HEK293T (cell line): ENCODE measurements at regions not wholly inside any gene's neighbourhood (a gene's known extent, or its start where the extent isn't known, plus 50 kb on each side); places are given as distances from the start of the nearest gene placed in this dataset.

Experiments used
- CTCF ChIA-PET: fragments of 350-600 bp; formaldehyde crosslinking; extraction: SDS; loops from one replicate; lab custom pipeline; 2021; ENCODE audit warnings: antibody characterized with exemption, inconsistent platforms; lab: Yijun Ruan, JAX
- POLR2A ChIA-PET: fragments of 350-600 bp; formaldehyde crosslinking; extraction: SDS; loops from one replicate; lab custom pipeline; 2020; ENCODE audit warnings: antibody characterized with exemption, inconsistent platforms; lab: Yijun Ruan, JAX
- DNase-seq: peaks from one replicate; pipeline ENCODE4 v3.0.0; 2012; ENCODE audit warnings: mixed read lengths; ENCODE audit errors: extremely low spot score
- ARNT ChIP-seq: fragments of 450-650 bp; IDR thresholded peaks from 2 replicates; pipeline ENCODE4 v1.6.1; 2017; ENCODE audit warnings: mild to moderate bottlenecking
- BHLHE40 ChIP-seq: fragments of 450-650 bp; IDR thresholded peaks from 2 replicates; pipeline ENCODE4 v1.6.1; 2016; ENCODE audit warnings: mild to moderate bottlenecking, moderate library complexity, borderline replicate concordance
- CTBP1 ChIP-seq: fragments of 450-650 bp; IDR thresholded peaks from 2 replicates; pipeline ENCODE4 v1.6.1; 2016; ENCODE audit warnings: borderline replicate concordance
- ELF4 ChIP-seq: fragments of 450-650 bp; IDR thresholded peaks from 2 replicates; pipeline ENCODE4 v1.6.1; 2017; ENCODE audit warnings: antibody characterized with exemption
- FOXA1 ChIP-seq: fragments of 450-650 bp; IDR thresholded peaks from 2 replicates; pipeline ENCODE4 v1.6.1; 2016; ENCODE audit warnings: mild to moderate bottlenecking
- FOXK2 ChIP-seq: fragments of 450-650 bp; IDR thresholded peaks from 2 replicates; pipeline ENCODE4 v1.6.1; 2016; ENCODE audit warnings: mild to moderate bottlenecking
- FOXM1 ChIP-seq: fragments of 450-650 bp; IDR thresholded peaks from 2 replicates; pipeline ENCODE4 v1.6.1; 2017; ENCODE audit warnings: mild to moderate bottlenecking, borderline replicate concordance
- HDGF ChIP-seq: fragments of 450-650 bp; IDR thresholded peaks from 2 replicates; pipeline ENCODE4 v1.6.1; 2017; ENCODE audit warnings: antibody characterized with exemption, borderline replicate concordance
- L3MBTL2 ChIP-seq: fragments of 450-650 bp; conservative IDR thresholded peaks from 2 replicates; pipeline ENCODE4 v1.6.1; 2016; ENCODE audit warnings: mild to moderate bottlenecking
- LEF1 ChIP-seq: fragments of 450-650 bp; IDR thresholded peaks from 2 replicates; pipeline ENCODE4 v1.6.1; 2017; ENCODE audit warnings: mild to moderate bottlenecking, borderline replicate concordance
- NFRKB ChIP-seq: fragments of 450-650 bp; IDR thresholded peaks from 2 replicates; pipeline ENCODE4 v1.6.1; 2016; ENCODE audit warnings: mild to moderate bottlenecking, moderate library complexity
- PKNOX1 ChIP-seq: fragments of 450-650 bp; IDR thresholded peaks from 2 replicates; pipeline ENCODE4 v1.6.1; 2016
- SP1 ChIP-seq: fragments of 450-650 bp; IDR thresholded peaks from 2 replicates; pipeline ENCODE4 v1.6.1; 2017
- SUZ12 ChIP-seq: fragments of 450-650 bp; IDR thresholded peaks from 2 replicates; pipeline ENCODE4 v1.6.1; 2016; ENCODE audit warnings: mild to moderate bottlenecking
- TARDBP ChIP-seq: fragments of 450-650 bp; IDR thresholded peaks from 2 replicates; pipeline ENCODE4 v1.6.1; 2016
- ZNF384 ChIP-seq: fragments of 450-650 bp; IDR thresholded peaks from 2 replicates; pipeline ENCODE4 v1.6.1; 2016

GRCh38 chr7:124267154-124267553, 234.3 kb upstream of the TMEM229A start:
- ChIA-PET POLR2A (no interaction called here), CTCF (no interaction called here)
- TF ChIP-seq L3MBTL2 = no peak
- TF ChIP-seq SUZ12 = no peak
- no peak for TF ChIP-seq CTBP1
- no peak for TF ChIP-seq LEF1
- TF ChIP-seq ELF4 = no peak
- no peak for TF ChIP-seq ARNT
- TF ChIP-seq BHLHE40 = no peak
- DNase-seq = no peak

GRCh38 chr7:124263232-124263827, 230.5 kb upstream of the TMEM229A start:
- TF ChIP-seq SP1 = no peak
- peak; percentile 41; the same call in 1 of the 2 replicates for TF ChIP-seq PKNOX1
- CTCF ChIA-PET = no interaction called here
- DNase-seq = no peak
- POLR2A ChIA-PET = no interaction called here

- POLR2A ChIA-PET = no interaction called here
- CTCF ChIA-PET = no interaction called here
- no peak for DNase-seq
- TF ChIP-seq LEF1 (no peak), PKNOX1 (no peak), FOXK2 (no peak), CTBP1 (no peak), SP1 (no peak), ZNF384 (no peak), TARDBP (no peak), BHLHE40 (no peak), HDGF (no peak), FOXM1 (no peak), NFRKB (no peak), SUZ12 (no peak)
These were observed 228.8 kb upstream of the TMEM229A start for GRCh38 chr7:124261710-124262109.

GRCh38 chr7:124257638-124258308, 224.9 kb upstream of the TMEM229A start:
- TF ChIP-seq ELF4 = no peak
- TF ChIP-seq TARDBP = no peak
- TF ChIP-seq FOXK2 = no peak
- TF ChIP-seq HDGF = no peak
- no peak for TF ChIP-seq FOXA1
- no peak for TF ChIP-seq CTBP1
- TF ChIP-seq SUZ12 = no peak
- no peak for TF ChIP-seq PKNOX1
- TF ChIP-seq ARNT = no peak
- no peak for TF ChIP-seq ZNF384
- no peak for TF ChIP-seq FOXM1
- no peak for TF ChIP-seq L3MBTL2
- TF ChIP-seq BHLHE40 = no peak
- no peak for TF ChIP-seq NFRKB
- TF ChIP-seq LEF1 = no peak
- no peak for TF ChIP-seq SP1
- ChIA-PET CTCF (no interaction called here), POLR2A (no interaction called here)
- DNase-seq = no peak

GRCh38 chr7:124255041-124255655, 222.3 kb upstream of the TMEM229A start:
- DNase-seq = no peak
- no peak for TF ChIP-seq FOXK2
- TF ChIP-seq L3MBTL2 = no peak
- no peak for TF ChIP-seq ELF4
- TF ChIP-seq FOXA1 = no peak
- TF ChIP-seq CTBP1 = no peak
- TF ChIP-seq ZNF384 = no peak
- TF ChIP-seq SP1 = no peak
- TF ChIP-seq SUZ12 = no peak
- no peak for TF ChIP-seq LEF1
- no peak for TF ChIP-seq TARDBP
- TF ChIP-seq FOXM1 = no peak
- TF ChIP-seq ARNT = no peak
- no peak for TF ChIP-seq PKNOX1
- TF ChIP-seq HDGF = no peak
- no peak for TF ChIP-seq BHLHE40
- TF ChIP-seq NFRKB = no peak
- POLR2A ChIA-PET = no interaction called here
- CTCF ChIA-PET = no interaction called here

GRCh38 chr7:124254396-124254795, 221.5 kb upstream of the TMEM229A start:
- DNase-seq = no peak
- no peak for TF ChIP-seq FOXA1
- no peak for TF ChIP-seq SUZ12
- TF ChIP-seq NFRKB = no peak
- TF ChIP-seq CTBP1 = no peak
- no peak for TF ChIP-seq ELF4
- no peak for TF ChIP-seq FOXK2
- TF ChIP-seq ZNF384 = no peak
- no peak for TF ChIP-seq PKNOX1
- no peak for TF ChIP-seq SP1
- TF ChIP-seq FOXM1 = no peak
- no peak for TF ChIP-seq L3MBTL2
- no peak for TF ChIP-seq HDGF
- TF ChIP-seq BHLHE40 = no peak
- no peak for TF ChIP-seq TARDBP
- TF ChIP-seq LEF1 = no peak
- no peak for TF ChIP-seq ARNT
- POLR2A ChIA-PET = no interaction called here
- CTCF ChIA-PET = no interaction called here
